Islet precursor cell (in vitro differentiated cells): ENCODE measurements at regions not wholly inside any gene's neighbourhood (a gene's known extent, or its start where the extent isn't known, plus 50 kb on each side); places are given as distances from the start of the nearest gene placed in this dataset.

Experiments used
- DNase-seq: peaks from one replicate; pipeline ENCODE4 v3.0.0-alpha.2; 2018

- no peak for DNase-seq
These were observed 185.8 kb upstream of the RMST start for GRCh38 chr12:97276661-97277429.

- DNase-seq = no peak
These were observed 179.3 kb upstream of the RMST start for GRCh38 chr12:97283297-97283696.

- DNase-seq = no peak
These were observed 174.1 kb upstream of the RMST start for GRCh38 chr12:97288531-97288930.

- DNase-seq = no peak
These were observed 170.0 kb upstream of the RMST start for GRCh38 chr12:97292588-97292987.

- no peak for DNase-seq
These were observed 169.1 kb upstream of the RMST start for GRCh38 chr12:97293541-97293940.

- no peak for DNase-seq
These were observed 162.8 kb upstream of the RMST start for GRCh38 chr12:97299847-97300246.

- no peak for DNase-seq
These were observed 162.2 kb upstream of the RMST start for GRCh38 chr12:97300431-97300830.

GRCh38 chr12:97300891-97301290, 161.7 kb upstream of the RMST start:
- peak; percentile 86 for DNase-seq

GRCh38 chr12:97301576-97301975, 161.0 kb upstream of the RMST start:
- no peak for DNase-seq

GRCh38 chr12:97305651-97306050, 157.0 kb upstream of the RMST start:
- DNase-seq = no peak

GRCh38 chr12:97306147-97306546, 156.5 kb upstream of the RMST start:
- no peak for DNase-seq

GRCh38 chr12:97308576-97309198, 153.9 kb upstream of the RMST start:
- no peak for DNase-seq

- DNase-seq = no peak
These were observed 152.7 kb upstream of the RMST start for GRCh38 chr12:97309921-97310320.

- no peak for DNase-seq
These were observed 150.0 kb upstream of the RMST start for GRCh38 chr12:97312570-97313135.

- DNase-seq = peak; percentile 86
These were observed 149.0 kb upstream of the RMST start for GRCh38 chr12:97313471-97314190.

GRCh38 chr12:97316321-97316720, 146.3 kb upstream of the RMST start:
- no peak for DNase-seq

GRCh38 chr12:97321621-97322020, 141.0 kb upstream of the RMST start:
- DNase-seq = no peak

- no peak for DNase-seq
These were observed 140.2 kb upstream of the RMST start for GRCh38 chr12:97322388-97322787.

GRCh38 chr12:97323154-97323553, 139.4 kb upstream of the RMST start:
- DNase-seq = peak; percentile 63

GRCh38 chr12:97324471-97324870, 138.1 kb upstream of the RMST start:
- no peak for DNase-seq

GRCh38 chr12:97335115-97335514, 127.5 kb upstream of the RMST start:
- no peak for DNase-seq

GRCh38 chr12:97336900-97337751, 125.5 kb upstream of the RMST start:
- DNase-seq = no peak

- DNase-seq = no peak
These were observed 120.5 kb upstream of the RMST start for GRCh38 chr12:97342130-97342529.
